ENCODE measurements at regions not wholly inside any gene's neighbourhood (a gene's known extent, or its start where the extent isn't known, plus 50 kb on each side); places are given as distances from the start of the nearest gene placed in this dataset.

DNA sequence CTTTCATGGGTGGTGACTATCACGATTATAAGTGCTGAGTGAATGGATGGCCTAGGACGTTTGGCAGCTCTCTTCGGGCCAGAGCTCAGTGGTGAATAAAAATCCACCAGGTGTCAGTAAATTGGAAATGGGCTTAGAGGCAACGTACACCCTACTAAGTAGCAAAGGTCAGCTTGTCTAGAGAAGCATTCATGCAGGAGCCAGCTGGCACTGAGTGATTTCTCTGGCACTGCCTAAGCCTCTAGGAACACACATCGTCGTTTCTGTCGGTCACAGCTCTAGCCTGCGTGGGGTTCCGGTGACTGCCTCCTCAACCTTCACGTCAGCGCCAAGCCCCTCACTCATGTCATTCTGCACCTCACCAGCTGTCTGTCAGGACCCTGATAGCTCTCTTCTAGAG is 192.4 kb upstream of the NTM start:
- Histone ChIP-seq H3K27ac (replicated peaks) (no peak overlapping the region), H3K27me3 (ENCODE audit: insufficient read depth, poor library complexity, severe bottlenecking) (no peaks in the 10 kb centered on the region), H3K4me3 (replicated peaks; ENCODE audit: insufficient read depth, low read length) (no peak overlapping the region)
- no peak for DNase-seq (ENCODE audit: low read depth in 1 of 2, low spot score in 1 of 2)
- TF ChIP-seq SPI1 (IDR thresholded peaks at IDR 0.05; ENCODE audit: borderline replicate concordance, low read depth) (no peak), POLR2AphosphoS5 (IDR thresholded peaks at IDR 0.05; ENCODE audit: low read depth) (no peak), GABPA (IDR thresholded peaks at IDR 0.05; ENCODE audit: low read depth) (no peak)
- TF ChIP-seq, protein P1, sequence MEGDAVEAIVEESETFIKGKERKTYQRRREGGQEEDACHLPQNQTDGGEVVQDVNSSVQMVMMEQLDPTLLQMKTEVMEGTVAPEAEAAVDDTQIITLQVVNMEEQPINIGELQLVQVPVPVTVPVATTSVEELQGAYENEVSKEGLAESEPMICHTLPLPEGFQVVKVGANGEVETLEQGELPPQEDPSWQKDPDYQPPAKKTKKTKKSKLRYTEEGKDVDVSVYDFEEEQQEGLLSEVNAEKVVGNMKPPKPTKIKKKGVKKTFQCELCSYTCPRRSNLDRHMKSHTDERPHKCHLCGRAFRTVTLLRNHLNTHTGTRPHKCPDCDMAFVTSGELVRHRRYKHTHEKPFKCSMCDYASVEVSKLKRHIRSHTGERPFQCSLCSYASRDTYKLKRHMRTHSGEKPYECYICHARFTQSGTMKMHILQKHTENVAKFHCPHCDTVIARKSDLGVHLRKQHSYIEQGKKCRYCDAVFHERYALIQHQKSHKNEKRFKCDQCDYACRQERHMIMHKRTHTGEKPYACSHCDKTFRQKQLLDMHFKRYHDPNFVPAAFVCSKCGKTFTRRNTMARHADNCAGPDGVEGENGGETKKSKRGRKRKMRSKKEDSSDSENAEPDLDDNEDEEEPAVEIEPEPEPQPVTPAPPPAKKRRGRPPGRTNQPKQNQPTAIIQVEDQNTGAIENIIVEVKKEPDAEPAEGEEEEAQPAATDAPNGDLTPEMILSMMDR (IDR thresholded peaks at IDR 0.05; ENCODE audit: insufficient read depth, low read length): no peak
- TF ChIP-seq, protein P2, sequence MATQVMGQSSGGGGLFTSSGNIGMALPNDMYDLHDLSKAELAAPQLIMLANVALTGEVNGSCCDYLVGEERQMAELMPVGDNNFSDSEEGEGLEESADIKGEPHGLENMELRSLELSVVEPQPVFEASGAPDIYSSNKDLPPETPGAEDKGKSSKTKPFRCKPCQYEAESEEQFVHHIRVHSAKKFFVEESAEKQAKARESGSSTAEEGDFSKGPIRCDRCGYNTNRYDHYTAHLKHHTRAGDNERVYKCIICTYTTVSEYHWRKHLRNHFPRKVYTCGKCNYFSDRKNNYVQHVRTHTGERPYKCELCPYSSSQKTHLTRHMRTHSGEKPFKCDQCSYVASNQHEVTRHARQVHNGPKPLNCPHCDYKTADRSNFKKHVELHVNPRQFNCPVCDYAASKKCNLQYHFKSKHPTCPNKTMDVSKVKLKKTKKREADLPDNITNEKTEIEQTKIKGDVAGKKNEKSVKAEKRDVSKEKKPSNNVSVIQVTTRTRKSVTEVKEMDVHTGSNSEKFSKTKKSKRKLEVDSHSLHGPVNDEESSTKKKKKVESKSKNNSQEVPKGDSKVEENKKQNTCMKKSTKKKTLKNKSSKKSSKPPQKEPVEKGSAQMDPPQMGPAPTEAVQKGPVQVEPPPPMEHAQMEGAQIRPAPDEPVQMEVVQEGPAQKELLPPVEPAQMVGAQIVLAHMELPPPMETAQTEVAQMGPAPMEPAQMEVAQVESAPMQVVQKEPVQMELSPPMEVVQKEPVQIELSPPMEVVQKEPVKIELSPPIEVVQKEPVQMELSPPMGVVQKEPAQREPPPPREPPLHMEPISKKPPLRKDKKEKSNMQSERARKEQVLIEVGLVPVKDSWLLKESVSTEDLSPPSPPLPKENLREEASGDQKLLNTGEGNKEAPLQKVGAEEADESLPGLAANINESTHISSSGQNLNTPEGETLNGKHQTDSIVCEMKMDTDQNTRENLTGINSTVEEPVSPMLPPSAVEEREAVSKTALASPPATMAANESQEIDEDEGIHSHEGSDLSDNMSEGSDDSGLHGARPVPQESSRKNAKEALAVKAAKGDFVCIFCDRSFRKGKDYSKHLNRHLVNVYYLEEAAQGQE (IDR thresholded peaks at IDR 0.05; ENCODE audit: insufficient replicate concordance, low read depth): no peak

DNA sequence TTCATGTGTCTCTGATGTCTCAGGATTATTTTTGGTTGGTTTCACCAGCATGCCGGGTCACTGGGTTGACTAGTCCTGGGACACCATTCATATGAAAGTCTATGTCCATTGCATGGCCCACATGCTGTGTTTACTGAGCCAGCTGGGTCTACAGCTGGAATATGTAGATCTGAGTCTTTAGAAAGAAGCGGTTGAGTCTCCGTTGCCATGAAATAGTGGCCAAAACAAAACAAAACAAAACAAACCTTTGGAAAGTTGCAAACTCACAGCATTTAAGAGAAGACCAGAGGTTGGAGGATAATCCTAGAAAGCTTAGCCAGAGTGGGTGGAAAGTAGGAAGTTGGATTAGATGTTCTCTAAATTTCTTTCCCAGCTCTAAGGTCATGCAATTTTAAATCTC is 191.8 kb upstream of the NTM start:
- TF ChIP-seq POLR2AphosphoS5 (IDR thresholded peaks at IDR 0.05; ENCODE audit: low read depth) (no peak), GABPA (IDR thresholded peaks at IDR 0.05; ENCODE audit: low read depth) (no peak)
- TF ChIP-seq, protein P1 (IDR thresholded peaks at IDR 0.05; ENCODE audit: insufficient read depth, low read length): no peak
- TF ChIP-seq, protein P2 (IDR thresholded peaks at IDR 0.05; ENCODE audit: insufficient replicate concordance, low read depth): no peak
- Histone ChIP-seq H3K4me3 (replicated peaks; ENCODE audit: insufficient read depth, low read length) (no peak overlapping the region), H3K27me3 (ENCODE audit: insufficient read depth, poor library complexity, severe bottlenecking) (peaks cover 3% of the 10 kb centered on the region), H3K27ac (replicated peaks) (no peak overlapping the region)
- no peak for DNase-seq (ENCODE audit: low read depth in 1 of 2, low spot score in 1 of 2)

DNA sequence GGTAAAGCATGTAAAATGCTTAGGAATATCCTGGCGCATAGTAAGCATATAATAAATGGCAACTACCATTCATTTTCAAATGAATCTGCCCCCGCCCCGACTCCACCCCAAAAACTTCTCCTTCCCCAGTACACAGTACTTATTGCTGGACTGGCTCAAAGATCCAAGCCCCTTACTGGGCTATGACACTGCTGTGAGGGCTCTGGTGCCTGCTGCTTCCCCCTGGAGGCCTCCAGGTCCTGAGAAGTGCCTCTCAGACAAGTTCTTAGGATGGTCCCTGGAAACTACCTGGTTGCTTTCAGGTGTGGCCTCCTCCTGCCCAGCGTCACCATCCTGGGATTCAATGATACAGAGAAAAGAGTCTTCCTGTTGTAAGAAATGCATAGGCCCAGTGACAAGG is 190.6 kb upstream of the NTM start:
- TF ChIP-seq GABPA (IDR thresholded peaks at IDR 0.05; ENCODE audit: low read depth) (no peak), POLR2AphosphoS5 (IDR thresholded peaks at IDR 0.05; ENCODE audit: low read depth) (no peak), SPI1 (IDR thresholded peaks at IDR 0.05; ENCODE audit: borderline replicate concordance, low read depth) (no peak)
- TF ChIP-seq, protein P2 (IDR thresholded peaks at IDR 0.05; ENCODE audit: insufficient replicate concordance, low read depth): no peak
- H3K27me3 ChIP-seq (ENCODE audit: insufficient read depth, poor library complexity, severe bottlenecking): peaks cover 3% of the 10 kb centered on the region
- no peak for DNase-seq (ENCODE audit: low read depth in 1 of 2, low spot score in 1 of 2)
- H3K4me3 ChIP-seq (replicated peaks; ENCODE audit: insufficient read depth, low read length): no peak overlapping the region
- H3K27ac ChIP-seq (replicated peaks): no peak overlapping the region

DNA sequence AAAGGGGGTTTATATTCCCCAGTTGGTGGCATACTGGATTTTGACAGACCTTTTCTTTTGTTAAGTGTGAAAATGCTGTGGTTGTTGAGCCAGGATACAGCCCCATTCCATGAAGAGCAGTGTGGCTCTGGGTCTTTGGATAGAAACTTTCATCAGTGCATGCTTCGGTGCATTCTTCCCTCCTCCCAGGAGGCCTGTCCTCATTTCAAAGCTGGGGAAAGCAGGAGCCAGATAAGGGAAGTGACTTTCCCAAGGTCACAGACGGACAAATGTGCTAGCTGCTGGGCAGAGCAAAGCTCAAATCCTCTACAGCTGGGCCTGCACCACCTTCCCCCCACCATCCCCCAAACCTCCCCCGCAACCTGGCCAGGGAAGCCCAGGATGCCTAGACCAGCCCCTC is 184.5 kb upstream of the NTM start:
- no peak for DNase-seq (ENCODE audit: low read depth in 1 of 2, low spot score in 1 of 2)
- peaks cover 3% of the 10 kb centered on the region for H3K27me3 ChIP-seq (ENCODE audit: insufficient read depth, poor library complexity, severe bottlenecking)

More for the DNA sequence above, 184.5 kb upstream of the NTM start:
- no peak overlapping the region for H3K27ac ChIP-seq (replicated peaks)
- no peak overlapping the region for H3K4me3 ChIP-seq (replicated peaks; ENCODE audit: insufficient read depth, low read length)
- TF ChIP-seq, protein P2 (IDR thresholded peaks at IDR 0.05; ENCODE audit: insufficient replicate concordance, low read depth): no peak
- TF ChIP-seq GABPA (IDR thresholded peaks at IDR 0.05; ENCODE audit: low read depth) (no peak), SPI1 (IDR thresholded peaks at IDR 0.05; ENCODE audit: borderline replicate concordance, low read depth) (no peak), POLR2AphosphoS5 (IDR thresholded peaks at IDR 0.05; ENCODE audit: low read depth) (no peak)
- TF ChIP-seq, protein P1 (IDR thresholded peaks at IDR 0.05; ENCODE audit: insufficient read depth, low read length): no peak

Measured in HL-60 (cell line).